DMS 273 (cell line): ENCODE measurements at regions not wholly inside any gene's neighbourhood (a gene's known extent, or its start where the extent isn't known, plus 50 kb on each side); places are given as distances from the start of the nearest gene placed in this dataset.
A peak's percentile ranks its signal among the peaks of the same experiment; 100 is the strongest.
"Not testable (repeated sequence)": the region's sequence is repeated elsewhere in the genome, so short reads cannot be mapped to it uniquely, and the experiment has no call there.

Experiments
- DNase-seq: peaks from one replicate; lab custom pipeline; 2025; ENCODE audit not compliant: unreplicated experiment; lab: John Stamatoyannopoulos, UW

DNA sequence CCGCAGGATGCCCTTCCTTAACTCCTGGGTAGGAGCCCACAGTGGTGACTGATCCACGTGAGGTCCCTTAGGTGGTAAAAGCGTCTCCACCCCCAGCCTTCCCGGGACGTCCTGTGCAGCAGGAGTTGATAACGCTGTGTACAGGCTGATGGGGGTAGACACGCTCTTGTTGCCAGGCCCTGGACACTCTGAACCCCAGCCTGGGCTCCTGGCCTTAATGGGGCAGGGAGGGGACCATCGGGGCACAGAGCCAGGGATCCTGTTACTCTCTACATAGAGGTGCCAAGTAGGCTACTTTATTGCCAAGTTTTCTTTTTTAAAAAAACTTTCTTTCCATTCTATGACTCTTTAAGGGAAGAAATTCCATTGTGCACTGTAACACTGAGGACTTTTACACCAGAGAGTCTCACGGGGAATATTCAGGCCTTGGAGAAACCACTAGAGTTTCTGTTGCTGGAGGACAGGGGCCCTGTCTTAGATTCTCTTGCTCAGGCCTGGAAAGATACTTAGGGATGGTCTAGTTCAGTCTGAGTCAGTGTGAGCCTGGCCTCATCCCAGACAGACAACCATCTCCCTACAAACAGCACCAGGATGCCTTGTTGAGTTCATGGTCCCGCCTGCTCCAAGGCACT lies 104.3 kb upstream of the RNU6-1 start:
- DNase-seq = no peak

DNA sequence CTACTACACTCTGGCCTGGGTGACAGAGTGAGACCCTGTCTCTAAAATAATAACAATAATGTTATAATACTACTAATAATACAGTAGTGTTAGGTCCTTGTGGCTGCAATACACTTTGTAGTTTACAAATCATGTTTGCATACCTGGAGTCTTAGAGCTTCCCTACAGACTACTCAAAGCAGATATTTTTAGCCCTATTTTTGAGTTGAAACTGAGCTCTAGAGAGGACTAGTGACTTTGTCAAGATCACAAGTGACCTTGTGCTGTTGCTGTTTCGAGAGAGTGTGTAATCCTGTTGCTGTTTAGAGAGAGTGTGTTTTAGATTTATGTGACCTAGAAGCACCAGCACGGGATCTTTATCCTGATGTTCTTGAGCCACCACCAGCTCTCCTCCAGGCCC lies 105.3 kb upstream of the RNU6-1 start:
- DNase-seq = no peak

DNA sequence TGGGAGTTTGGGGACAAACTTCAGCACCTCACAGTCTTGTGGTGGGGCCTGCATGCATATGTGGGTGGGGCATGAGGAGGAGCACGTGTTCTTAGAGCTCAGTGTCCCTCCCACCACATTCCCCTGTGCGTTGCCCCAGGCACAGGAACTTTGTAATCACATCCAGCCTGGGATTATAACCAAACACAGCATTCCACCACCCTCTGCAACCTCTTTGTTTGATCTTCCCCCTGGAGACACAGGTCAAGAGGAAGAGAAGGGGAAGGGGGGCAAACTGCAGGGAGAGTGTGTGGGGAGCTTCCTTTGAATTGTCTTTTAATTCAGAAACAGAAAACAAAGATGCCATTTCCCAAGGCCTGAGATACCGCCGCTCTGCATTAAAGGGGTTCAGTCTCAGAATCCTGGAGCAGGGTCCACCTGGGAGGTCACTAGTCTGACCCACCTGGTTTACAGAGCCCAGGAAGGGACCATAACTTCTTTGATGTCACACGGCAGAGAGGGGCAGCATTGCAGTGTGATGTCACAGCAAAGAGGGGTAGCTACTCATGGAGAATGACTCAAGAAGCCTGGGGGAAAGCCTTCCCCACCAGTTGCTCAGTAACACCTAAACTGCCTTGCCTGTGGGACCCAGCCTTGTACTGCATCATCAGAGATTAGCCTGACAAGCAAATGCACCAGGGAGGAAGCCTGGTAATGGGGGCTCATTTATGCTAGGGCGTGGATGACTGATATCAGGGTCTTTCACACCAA lies 106.3 kb upstream of the RNU6-1 start:
- no peak for DNase-seq

DNA sequence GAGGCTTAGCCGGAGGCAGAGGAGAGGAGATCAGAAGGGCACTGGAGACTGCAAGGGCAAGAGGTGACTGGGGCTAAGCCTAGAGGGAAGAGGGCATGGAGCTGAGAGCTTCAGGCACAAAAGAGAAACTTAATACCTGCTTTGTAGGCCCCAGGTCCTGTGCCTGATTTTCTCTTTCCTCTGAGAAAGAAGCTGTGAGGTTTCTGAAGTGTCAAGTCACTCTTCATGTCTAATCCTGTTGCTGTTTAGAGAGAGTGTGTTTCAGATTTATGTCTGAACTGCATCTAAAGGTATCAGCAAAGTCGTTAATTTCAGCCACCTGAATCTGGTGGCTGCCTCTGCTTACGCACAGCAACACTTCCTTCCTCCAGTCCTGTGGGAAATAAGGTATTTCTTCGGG lies 106.9 kb upstream of the RNU6-1 start:
- no peak for DNase-seq

DNA sequence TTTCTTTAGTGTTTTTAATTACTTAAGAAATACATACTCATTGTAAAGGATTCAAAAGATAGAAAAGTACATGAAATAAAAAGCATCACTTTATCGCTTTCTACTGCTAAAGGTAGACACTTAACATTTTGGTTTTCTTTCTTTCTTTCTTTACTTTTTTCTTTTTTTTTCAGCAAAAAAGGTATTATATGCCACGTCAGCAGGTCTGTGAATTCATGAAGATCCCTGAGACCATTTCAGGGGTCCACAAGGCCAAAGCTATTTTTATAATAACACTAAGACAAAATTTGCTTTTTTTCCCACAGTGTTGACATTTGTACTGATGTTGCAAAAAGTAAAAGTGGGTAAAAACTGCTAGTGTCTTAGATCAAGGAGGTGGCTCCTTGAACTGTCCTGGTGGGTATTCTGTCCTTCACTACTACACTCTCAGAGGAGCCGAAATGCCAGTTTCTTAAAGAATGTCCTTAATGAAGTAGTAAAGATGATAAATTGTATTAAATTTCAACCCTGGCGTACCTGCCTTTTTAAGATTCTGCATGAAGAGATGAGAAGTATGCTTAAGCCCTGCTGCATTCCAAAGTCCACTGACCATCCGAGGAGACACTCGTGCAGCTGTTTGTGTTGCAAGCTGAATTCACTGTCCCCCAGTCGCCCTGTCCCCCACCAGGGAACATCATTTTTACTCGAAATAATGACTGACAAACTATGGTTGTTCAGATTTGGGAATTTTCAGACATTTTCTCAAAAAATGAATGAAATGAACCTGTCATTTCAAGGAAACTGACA lies 106.7 kb upstream of the PIAS1 start:
- DNase-seq = no peak

DNA sequence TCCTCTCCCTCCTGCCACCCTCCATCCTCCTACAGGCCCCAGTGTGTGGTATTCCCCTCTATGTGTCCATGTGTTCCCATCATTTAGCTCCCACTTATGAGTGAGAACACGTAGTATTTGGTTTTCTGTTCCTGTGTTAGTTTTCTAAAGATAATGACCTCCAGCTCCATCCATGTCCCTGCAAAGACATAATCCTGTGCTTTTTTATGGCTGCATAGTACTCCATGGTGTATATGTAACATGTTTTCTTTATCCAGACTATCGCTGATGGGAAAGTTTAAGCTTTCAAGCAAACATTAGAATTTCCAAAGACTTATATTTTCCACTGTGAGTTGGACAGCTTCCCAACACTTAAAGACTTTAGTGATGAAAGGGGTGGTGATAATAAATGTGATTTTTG lies 105.9 kb upstream of the PIAS1 start:
- DNase-seq = no peak

DNA sequence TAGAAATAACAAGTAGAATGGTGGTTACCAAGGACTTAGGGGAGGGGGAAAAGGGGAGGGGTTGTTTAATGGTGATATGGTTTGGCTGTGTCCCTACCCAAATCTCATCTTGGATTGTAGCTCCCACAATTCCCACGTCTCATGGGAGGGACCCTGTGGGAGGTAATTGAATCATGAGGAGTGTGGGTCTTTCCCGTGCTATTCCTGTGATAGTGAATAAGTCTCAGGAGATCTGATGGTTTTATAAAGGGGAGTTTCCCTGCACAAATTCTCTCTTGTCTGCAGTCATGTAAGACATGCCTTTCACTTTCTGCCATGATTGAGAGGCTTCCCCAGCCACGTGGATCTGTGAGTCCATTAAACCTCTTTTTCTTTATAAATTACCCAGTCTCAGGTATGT lies 102.9 kb upstream of the PIAS1 start:
- not testable (repeated sequence) for DNase-seq

DNA sequence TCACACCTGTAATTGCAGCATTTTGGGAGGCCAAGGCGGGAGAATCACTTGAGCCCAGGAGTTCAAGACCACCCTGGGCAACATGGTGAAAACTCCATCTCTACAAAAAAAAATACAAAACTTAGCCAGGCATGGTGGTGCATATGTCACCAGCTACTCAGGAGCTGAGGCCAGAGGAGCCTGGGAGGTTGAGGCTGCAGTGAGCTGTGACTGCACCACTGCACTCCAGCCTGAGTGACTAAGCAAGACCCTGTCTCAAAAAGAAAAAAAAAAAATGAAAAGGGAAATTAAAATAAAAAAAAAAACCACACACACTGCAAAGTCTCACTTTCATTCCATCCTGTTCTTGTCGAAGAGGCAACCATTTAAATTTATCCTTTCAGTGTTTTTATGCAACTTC lies 100.8 kb upstream of the PIAS1 start:
- no peak for DNase-seq

DNA sequence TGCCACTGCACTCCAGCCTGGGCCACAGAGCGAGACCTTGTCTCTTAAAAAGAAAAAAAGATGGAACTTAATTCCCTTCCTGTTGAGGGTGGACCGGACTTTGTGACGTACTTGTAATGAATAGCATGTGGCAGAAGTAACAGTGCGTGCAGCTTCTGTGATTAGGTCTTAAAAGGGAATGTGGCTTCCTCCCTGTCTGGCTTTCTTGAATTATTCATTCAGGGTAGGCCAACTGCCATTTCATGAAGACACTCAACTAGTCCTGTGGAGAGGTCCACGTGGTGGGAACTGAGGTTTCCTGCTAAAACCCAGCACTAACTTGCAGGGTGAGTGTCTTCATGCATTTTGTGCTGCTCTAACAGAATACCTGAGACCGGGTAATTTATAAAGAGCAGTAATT lies 98.9 kb upstream of the PIAS1 start:
- DNase-seq = no peak

DNA sequence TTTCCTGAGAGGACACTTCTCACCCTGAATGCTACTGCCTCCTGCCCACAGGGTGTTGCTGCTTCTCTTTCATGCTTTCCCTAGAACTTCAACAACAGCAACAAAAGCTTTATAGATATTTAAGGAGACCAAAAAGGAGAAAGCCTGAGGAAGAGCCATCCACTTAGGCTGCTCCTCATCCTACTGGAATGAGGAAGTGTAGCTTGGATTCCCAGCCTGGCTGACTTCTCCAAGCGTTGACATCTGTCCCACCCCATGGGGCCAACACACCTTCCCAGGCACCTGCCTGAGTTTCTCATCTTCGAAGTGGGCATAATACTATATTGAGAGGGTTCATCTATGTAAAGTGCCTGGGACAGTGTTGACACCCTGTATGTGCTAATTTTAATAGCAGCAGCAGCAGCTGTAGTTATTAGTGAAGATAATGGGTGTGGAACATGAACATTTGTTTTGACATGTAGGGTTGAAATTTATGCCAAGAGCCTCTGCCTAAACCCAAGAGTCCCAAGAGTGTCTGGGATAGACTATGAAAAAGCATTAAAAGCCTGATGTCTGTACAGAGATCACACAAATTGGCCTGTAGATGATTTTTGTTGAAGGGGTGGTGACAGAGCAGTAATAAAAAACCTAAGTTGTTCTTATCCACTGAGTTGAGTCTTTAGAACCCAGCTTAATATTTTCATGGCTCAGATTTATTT lies 96.5 kb upstream of the PIAS1 start:
- DNase-seq = peak; percentile 14

DNA sequence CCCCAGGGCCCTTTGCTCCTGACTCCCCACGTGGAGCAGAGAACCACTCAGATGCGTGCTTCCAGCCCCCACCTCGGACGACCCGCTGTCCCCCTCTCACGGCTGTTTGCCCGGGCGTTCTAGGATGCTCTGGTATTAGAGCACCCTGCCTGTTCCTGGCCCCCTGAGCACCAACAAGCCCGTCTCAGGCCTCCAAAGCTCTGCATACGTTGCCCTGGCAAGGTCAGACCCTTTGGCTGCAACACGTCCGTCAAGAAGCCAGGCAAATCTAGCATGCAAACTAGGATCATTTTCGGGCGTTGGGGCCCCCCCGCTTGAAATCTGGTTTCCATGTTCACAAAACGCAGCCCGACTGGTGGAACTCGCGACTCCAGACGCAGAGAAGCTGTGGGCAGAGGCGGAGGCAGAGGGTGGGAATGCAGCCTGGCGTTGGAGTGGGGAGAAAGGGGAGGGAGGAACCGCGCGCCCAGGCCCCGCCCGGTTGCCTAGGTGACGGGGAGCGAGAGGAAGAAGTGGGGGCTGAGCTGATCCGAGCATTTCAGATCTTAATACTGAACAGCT lies 86.2 kb upstream of the PIAS1 start:
- peak; percentile 95 for DNase-seq

DNA sequence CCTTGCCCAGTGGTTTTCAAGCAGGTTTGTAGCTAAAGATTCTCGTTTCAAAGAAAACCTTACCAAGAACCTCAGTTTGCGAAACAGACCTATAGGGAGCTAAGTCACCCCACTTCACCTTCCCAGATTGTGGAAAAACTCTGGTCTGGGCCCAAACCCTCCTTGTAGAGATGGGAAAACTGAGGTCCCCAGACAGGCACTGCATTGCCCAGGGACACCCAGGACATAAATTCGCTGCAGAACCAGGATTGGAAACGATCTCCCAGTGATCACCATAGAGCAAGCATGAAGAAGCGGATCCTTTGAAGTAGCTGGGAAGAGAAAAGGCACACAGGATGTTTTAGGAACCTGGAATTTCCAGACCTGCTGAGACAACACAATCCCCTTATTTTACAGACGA lies 85.6 kb upstream of the PIAS1 start:
- peak; percentile 70 for DNase-seq

DNA sequence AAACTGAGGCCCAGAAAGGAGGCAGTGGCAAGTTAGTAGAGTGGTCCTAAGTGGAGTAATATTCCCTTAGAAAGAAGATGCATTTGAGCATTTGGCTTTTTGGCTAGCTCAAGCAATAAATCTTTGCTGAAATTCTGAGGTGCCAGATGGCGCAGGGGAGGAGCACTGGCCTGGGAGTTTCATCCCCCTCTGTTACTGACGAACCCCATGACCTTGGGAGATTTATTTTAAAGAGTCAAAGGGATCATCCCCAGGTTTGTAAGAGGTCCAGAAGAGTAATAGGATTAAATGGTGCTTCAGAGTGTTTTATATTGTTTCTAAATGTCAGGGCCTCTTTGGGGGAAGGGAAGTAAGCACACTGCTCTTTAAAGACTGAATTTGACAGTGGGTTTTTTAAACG lies 85.1 kb upstream of the PIAS1 start:
- peak; percentile 81 for DNase-seq

DNA sequence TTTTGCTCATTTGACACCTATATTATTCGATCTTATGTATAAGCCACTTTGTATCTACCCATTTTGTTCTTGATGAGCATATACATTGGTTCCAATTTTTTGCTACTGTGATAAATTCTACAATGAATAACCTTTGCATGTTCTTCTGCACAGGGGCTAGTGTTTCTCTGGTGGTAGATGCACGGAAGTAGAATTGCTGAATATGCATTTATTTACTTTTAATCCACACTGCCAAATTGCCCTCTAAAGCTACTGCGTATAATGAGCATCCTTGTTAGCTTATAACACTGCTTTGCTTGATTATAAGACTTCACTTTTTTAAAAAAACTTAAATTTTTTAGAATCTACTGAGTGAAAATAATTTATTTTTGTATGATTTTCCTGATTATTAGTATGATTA lies 84.2 kb upstream of the PIAS1 start:
- DNase-seq = no peak

DNA sequence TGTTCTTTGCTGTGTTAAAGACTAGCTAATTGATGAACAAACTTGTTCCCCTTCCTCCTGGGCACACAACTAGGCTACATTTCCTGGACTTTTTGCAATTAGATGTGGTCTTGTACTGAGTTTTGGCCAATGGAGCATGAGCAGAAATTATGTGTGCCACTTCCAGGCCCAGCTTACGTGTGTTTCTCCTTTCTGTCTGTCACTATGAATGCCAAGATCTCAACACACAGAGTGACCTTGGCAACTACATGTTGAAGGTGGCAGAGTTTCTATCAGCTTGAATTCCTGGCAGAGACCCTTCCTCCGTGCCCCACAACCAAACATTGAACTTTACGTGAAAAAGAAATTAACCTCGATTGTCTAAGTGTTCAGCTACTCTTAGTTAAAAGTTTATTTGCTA lies 81.7 kb upstream of the PIAS1 start:
- DNase-seq = no peak

DNA sequence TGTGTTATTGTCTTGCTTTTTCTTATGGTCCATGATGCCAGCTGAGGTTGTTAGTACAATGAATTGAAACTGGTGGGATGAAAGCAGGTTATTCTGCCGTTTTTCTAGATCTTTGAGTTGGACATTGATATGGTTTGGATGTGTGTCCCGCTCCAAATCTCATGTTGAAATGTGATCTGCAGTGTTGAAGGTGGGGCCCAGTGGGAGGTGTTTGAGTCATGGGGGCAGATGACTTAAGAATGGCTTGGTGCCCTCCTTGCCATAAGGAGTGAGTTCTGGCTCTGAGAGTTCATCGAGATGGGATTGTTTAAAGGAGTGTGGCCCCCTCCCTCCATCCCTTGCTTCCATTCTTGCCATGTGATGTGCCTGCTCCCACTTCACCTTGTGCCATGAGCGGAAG lies 80.3 kb upstream of the PIAS1 start:
- no peak for DNase-seq

DNA sequence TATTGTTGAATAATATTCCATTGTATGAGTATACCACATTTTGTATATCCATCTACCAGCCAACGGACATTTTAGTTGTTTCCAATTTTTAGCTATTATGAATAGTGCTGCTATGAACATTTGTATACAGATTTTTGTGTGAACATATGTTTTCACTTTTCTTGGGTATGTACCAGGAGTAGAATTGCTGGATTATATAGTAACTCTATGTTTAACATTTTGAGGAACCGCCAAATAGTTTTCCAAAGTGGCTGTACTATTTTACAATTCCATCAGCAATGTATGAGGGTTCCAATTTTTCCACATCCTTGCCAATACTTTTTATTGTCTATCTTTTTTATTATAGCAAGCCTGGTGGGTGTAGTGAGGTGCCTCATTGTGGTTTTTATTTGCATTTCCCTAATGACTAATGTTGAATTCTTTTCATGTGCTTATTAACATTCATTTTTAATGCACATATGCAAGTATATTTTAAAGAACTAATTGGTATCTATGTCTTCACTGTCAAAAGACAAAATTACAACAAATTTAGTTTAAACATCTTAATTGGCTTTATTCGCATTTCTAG lies 77.5 kb upstream of the PIAS1 start:
- DNase-seq = no peak

DNA sequence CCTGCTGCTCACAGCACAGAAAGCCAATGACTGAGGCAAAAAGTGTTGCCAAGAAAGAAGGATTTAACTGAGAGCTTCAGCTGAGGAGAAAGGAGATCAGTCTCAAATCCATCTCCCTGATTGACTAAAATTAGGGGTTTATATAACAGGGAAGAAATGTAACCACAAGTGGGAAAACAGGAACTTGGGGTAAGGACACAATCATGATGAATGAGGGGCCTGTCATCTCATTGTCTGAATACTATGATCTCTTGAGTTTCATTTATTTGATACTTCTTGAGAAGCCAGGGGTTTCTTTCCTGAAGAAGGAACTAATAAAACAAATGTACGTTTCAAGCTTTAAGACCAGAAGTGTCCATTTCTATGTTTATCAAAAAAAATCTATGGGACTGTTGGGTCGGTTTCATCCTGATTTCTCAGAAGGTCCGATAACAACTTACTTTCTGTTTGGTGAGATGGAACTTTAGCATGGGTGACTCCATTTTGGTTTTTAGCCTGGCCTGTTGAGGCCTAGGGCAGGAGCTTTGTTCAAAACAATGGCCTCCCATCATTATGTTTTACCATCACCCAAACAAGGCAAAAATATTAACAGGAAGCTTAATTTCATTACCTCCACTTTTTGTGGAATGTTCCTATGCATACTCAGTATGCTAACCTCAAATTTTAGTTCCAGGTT lies 76.6 kb upstream of the PIAS1 start:
- no peak for DNase-seq

DNA sequence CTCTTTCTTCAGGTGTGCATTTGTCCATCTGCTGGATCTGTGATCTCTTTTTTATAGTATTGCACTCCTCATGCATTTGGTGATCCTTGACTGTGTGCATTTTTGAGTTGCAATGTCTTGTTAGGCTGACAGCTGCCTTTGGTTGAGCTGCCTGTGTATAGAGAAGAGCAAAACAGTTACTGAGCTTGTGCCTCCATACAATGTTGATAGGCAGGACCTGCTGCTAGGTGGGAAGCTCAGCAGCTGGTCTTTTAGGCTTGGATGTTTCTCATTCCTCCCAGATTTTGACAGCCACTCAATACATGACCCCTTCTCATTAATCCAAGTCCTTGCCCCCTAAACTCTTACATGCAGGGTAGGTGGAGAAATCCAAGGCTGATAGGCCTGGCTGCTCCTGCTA lies 74.8 kb upstream of the PIAS1 start:
- DNase-seq = no peak

DNA sequence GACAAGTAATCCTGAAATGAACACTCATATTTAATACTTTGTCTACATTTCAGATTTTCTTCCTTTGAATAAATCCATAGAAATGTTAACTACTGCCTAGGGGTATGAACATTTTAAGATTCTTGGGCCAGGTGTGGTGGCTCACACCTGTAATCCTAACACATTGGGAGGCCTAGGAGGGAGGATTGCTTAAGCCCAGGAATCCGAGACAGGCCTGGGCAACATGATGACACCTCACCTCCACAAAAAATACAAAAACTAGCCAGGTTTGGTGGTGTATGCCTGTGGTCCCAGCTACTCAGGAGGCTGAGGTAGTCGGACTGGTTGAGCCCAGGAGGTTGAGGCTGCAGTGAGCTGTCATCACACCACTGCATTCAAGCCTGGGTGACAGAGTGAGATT lies 73.9 kb upstream of the PIAS1 start:
- no peak for DNase-seq
